CD1c-positive myeloid dendritic cell (primary cell): ENCODE measurements at regions not wholly inside any gene's neighbourhood (a gene's known extent, or its start where the extent isn't known, plus 50 kb on each side); places are given as distances from the start of the nearest gene placed in this dataset.

ENCODE experiments used
- DNase-seq: peaks from one replicate; pipeline ENCODE4 v3.0.0-alpha.2; 2016; ENCODE audit errors: extremely low spot score

GRCh38 chr12:39240587-39240986, 202.3 kb downstream of the KIF21A start:
- no peak for DNase-seq

GRCh38 chr12:39239490-39240486, 203.1 kb downstream of the KIF21A start:
- no peak for DNase-seq

- DNase-seq, result no peak
Observed at GRCh38 chr12:39237004-39237403, 205.9 kb downstream of the KIF21A start.

DNA sequence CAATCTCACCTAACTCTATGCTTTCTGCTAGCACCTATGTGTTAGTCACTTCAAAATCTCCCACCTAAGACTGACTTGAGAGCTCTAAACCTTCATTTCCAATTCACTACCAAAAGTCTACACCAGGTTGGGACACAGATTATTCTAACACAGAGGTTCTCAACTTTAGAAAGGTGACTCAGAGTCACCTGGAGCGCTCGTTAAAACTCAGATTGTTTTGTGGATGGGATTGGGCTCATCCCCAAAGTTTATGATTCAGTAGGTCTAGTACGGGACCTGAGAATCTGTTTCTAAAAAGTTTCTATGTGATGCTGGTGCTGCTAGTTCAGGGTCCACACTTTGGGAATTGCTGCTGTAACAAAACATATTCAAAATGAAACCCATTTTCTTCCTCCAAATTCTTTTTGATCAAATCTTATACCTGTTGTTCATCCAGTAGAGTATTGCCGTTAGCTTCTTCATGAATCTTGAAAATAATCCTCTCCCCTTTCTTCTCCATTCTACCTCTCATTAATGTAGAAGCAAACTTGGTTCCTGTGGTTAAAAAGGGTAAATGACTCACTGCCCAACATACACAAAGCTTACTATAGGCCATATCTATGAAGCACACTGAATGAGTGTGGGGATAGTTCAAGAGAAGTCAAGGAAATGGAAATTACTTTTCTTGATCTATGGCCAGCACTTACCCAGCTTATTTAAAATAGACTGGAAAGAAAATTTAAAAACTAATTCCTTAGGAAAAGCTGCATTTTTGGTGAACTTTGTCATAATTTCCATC, 206.7 kb downstream of the KIF21A start:
- no peak for DNase-seq

DNA sequence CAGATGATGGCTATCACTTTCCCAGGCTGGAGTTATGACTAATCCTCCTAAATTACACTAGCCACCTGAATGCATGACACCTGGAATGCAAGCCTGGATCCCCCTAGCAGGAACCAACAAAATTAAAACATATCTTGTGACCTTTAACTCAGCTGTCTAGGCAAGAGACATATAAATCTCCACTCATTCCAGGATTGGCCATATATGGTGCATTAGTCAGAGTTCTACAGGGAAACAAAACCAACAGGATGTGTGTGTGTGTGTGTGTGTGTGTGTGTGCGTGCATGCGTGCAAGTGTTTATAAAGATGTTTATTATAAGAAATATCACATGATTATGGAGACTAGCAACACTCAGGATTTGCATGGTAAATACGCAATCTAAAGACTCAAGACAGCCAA, 212.8 kb downstream of the KIF21A start:
- no peak for DNase-seq

DNA sequence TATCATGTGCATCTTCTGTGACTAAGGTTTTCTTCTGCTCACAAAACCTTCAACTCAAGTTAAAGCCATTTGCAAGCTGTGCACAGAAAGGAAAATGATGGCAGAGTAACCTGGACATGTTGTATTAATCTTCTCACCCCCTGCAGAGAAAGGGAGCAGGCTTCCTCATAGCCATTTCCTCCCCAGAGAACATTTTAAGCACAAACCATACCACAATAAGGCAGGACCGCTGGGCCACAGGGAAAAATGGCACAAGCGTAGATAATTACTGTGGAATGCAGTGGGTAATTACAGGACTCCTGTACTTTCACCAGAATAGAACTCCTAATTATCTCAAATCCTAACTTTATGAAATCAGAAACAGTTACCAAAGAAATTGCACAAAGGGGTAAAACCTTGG, 215.7 kb downstream of the KIF21A start:
- no peak for DNase-seq

- DNase-seq, result no peak
Observed at GRCh38 chr12:39224971-39225370, 217.9 kb downstream of the KIF21A start.

GRCh38 chr12:39205969-39206368, 237.0 kb downstream of the KIF21A start:
- no peak for DNase-seq

- no peak for DNase-seq
Observed at GRCh38 chr12:39199351-39199750, 243.6 kb downstream of the KIF21A start.

DNA sequence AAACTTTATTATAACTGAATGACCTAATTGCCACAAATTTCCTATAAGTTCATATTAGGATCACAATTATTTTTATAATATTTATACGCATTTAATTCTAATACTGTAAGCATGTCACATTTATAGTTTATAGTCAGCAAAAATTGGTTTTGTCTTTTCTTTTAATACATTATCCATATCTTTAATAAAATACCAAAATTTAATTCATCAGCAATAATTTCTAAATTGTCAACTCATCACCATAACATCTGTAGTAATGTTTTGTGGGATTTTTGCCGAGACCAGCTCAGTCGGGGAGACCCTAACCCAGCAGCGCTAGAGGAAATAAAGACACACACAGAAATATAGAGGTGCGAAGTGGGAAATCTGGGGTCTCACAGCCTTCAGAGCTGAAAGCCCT, 254.2 kb downstream of the KIF21A start:
- DNase-seq, result no peak

- no peak for DNase-seq
Observed at GRCh38 chr12:39186744-39187143, 256.2 kb downstream of the KIF21A start.

- DNase-seq, result no peak
Observed at GRCh38 chr12:39178837-39179236, 264.1 kb downstream of the KIF21A start.

DNA sequence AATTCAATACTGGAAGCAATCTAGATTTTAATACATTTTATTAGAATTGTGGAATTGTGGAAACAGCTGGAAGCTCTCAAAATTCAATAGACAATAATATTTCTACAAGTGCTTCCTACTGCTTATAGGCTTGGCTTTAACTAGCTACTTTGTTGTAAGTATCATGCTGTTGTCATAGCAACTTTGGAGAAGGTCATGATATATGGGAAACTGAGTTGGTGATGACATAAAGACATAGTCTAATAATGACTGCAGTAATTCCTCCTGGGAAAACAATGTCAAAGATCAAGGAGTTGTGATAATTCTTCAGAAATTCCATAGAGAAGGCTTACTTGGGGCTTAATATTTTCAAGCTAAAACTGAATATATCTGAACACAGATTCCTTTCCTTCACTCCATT, 266.6 kb downstream of the KIF21A start:
- DNase-seq, result no peak

GRCh38 chr12:39173726-39174125, 268.3 kb upstream of the CPNE8 start:
- no peak for DNase-seq

DNA sequence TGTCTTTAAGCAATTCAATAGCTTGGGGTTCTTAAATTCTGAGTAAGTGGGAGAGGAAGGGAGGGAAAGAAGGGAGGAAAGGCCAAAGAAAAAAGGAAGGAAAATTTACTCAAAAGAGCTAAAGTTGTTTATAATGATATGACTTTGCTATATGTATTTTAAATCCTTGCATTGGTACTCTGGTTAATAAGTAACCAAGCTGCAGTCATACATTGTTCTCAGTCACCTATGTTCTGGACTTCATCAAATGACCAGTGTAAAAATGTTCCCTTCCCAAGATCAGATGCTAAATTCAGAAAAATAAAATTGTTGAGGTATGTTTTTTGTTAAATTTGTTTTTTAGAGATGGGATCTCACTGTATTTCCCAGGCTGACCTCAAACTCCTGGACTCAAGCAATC, 259.9 kb upstream of the CPNE8 start:
- no peak for DNase-seq

- DNase-seq, result no peak
Observed at GRCh38 chr12:39161465-39162085, 256.2 kb upstream of the CPNE8 start.

DNA sequence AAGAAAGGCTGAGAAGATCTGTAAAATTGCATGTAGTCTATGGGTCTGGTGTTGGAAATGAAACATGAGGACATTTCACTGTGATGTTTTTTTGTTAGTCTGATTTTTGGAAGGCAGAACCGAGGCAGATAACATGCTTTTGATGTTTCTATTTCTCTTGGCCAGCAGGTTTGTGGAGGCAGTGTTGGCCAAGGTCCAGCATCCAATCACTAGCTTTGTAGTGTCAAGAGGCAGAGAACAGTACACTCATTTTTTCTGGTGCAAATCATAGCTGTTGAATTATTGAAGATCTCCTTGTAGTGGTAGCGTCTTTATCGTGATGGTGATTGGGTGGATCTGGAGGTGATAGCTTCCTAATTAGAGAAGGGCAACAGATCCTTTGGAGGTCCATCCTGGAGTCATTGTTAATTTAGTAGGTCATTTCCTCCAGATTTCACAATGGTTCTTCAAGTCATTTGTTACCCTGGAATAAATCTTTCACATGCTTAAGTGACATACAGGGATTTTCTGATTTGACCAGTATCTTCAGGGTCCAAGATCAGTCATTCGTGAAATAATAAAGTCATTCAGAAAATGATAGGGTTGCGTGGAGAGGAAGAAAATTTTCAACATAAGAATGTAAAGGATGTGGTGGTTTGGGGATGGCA, 252.4 kb upstream of the CPNE8 start:
- DNase-seq, result no peak

GRCh38 chr12:39145175-39145999, 240.0 kb upstream of the CPNE8 start:
- DNase-seq, result no peak

GRCh38 chr12:39144613-39145061, 239.2 kb upstream of the CPNE8 start:
- DNase-seq, result no peak

- DNase-seq, result no peak
Observed at GRCh38 chr12:39138268-39138667, 232.9 kb upstream of the CPNE8 start.

- DNase-seq, result no peak
Observed at GRCh38 chr12:39127401-39127800, 222.0 kb upstream of the CPNE8 start.
